ENCODE measurements at regions not wholly inside any gene's neighbourhood (a gene's known extent, or its start where the extent isn't known, plus 50 kb on each side); places are given as distances from the start of the nearest gene placed in this dataset.
A peak's percentile ranks its signal among the peaks of the same experiment; 100 is the strongest.

DNA sequence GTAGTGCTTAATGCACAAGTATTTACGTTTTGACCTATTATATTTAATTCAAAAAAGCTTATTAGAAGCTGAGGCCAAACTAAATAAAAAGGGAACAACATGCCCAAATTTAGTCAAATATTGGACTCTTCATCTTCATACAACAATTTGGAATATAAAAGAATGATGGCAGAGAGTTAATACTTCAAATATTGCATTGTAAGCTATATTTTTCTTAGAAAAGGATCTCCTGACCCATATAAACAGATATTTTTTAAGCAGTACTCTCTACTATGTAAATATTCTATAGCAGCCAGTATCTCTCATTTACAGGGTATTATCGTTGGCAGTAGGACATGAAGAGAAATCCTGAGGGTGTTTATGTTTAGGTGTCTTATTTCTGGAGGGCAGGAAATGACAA, 531.2 kb downstream of the NYAP2 start:
- Histone ChIP-seq H3K4me1 (no peaks in the 10 kb centered on the region), H3K9me3 (no peaks in the 10 kb centered on the region), H3K36me3 (replicated peaks) (no peaks in the 10 kb centered on the region), H3K27me3 (ENCODE audit: low read depth) (no peaks in the 10 kb centered on the region), H3K4me3 (no peak overlapping the region)
- no peak for DNase-seq (ENCODE audit: low spot score in 2 of 2)
- in situ Hi-C loops (cut with MboI; ENCODE audit: low sequenced_read_pairs) = no loop called here

- H3K27me3 ChIP-seq (ENCODE audit: low read depth) = no peaks in the 10 kb centered on the region
- DNase-seq (ENCODE audit: low spot score in 2 of 2) = no peak
- H3K4me1 ChIP-seq = no peaks in the 10 kb centered on the region
- no peak overlapping the region for H3K4me3 ChIP-seq
- in situ Hi-C loops (cut with MboI; ENCODE audit: low sequenced_read_pairs) = no loop called here
- H3K9me3 ChIP-seq = no peaks in the 10 kb centered on the region
- H3K36me3 ChIP-seq (replicated peaks) = no peaks in the 10 kb centered on the region
These were observed 521.2 kb downstream of the NYAP2 start for GRCh38 chr2:225920621-225921220.

DNA sequence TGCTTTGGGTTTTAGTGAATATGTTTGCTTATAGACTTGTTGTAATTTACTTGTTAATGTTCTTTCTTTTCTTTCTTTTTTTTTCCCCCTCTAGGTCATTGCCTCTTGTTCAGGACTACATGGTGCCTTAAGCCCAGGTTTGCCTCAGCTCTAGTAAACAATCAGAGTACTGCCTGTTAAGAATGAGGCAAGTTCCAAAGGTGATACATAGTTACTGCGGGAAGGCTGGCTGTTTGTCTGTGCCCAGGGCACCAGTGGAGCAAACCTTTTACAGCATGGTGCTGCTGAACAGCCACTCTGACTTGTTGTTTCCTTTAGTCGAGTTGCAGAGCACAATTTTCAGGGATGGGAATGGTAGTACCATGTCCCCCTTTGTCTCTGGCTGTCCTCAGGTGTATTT, 517.2 kb downstream of the NYAP2 start:
- DNase-seq (ENCODE audit: low spot score in 2 of 2) = no peak
- H3K36me3 ChIP-seq (replicated peaks) = no peaks in the 10 kb centered on the region
- no peaks in the 10 kb centered on the region for H3K27me3 ChIP-seq (ENCODE audit: low read depth)
- H3K9me3 ChIP-seq = no peaks in the 10 kb centered on the region
- no peaks in the 10 kb centered on the region for H3K4me1 ChIP-seq
- in situ Hi-C loops (cut with MboI; ENCODE audit: low sequenced_read_pairs) = no loop called here
- no peak overlapping the region for H3K4me3 ChIP-seq

DNA sequence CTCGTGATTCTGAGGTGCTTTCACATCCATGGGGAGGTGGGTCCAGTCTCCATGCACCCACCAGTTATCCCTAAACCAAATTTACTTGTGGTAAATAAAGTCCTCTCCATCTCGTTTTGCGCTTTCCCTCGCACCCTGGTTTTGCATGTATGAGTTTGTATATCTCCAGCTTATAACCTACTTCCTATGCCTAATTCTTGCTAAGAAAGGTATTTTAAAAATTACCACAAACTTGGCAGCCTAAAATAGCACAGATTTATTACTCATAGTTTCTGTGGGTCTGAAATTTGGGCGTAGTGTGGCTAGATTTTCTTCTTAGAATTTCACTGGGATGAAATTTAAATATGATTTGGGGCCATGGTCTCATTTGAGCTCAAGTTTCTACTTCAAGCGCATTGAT, 511.5 kb downstream of the NYAP2 start:
- no peak overlapping the region for H3K4me3 ChIP-seq
- no peaks in the 10 kb centered on the region for H3K36me3 ChIP-seq (replicated peaks)
- H3K27me3 ChIP-seq (ENCODE audit: low read depth) = no peaks in the 10 kb centered on the region
- in situ Hi-C loops (cut with MboI; ENCODE audit: low sequenced_read_pairs) = no loop called here
- no peaks in the 10 kb centered on the region for H3K9me3 ChIP-seq
- no peak for DNase-seq (ENCODE audit: low spot score in 2 of 2)
- no peaks in the 10 kb centered on the region for H3K4me1 ChIP-seq

DNA sequence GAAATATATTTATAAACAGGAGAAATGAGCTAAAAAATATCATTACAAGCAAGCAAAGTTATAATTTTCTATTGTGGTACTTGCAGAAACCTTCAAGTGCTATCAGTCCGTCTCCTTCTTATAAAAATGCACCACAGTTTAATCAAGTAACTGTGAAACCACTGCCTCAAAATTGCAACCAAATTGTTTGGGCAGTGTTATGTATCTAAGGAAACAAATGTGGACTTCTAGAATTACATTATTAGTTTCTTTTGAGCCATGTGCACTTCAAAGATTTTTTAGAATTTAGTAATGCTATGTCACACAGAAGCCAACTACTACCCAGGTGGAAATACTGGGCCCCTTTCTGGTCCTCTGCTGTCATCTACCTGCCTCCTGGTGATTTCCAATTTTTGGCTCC, 495.6 kb downstream of the NYAP2 start:
- no peak for DNase-seq (ENCODE audit: low spot score in 2 of 2)
- H3K27me3 ChIP-seq (ENCODE audit: low read depth) = no peaks in the 10 kb centered on the region
- no peaks in the 10 kb centered on the region for H3K36me3 ChIP-seq (replicated peaks)
- H3K9me3 ChIP-seq = no peaks in the 10 kb centered on the region
- no peaks in the 10 kb centered on the region for H3K4me1 ChIP-seq
- H3K4me3 ChIP-seq = no peak overlapping the region
- in situ Hi-C loops (cut with MboI; ENCODE audit: low sequenced_read_pairs) = no loop called here

DNA sequence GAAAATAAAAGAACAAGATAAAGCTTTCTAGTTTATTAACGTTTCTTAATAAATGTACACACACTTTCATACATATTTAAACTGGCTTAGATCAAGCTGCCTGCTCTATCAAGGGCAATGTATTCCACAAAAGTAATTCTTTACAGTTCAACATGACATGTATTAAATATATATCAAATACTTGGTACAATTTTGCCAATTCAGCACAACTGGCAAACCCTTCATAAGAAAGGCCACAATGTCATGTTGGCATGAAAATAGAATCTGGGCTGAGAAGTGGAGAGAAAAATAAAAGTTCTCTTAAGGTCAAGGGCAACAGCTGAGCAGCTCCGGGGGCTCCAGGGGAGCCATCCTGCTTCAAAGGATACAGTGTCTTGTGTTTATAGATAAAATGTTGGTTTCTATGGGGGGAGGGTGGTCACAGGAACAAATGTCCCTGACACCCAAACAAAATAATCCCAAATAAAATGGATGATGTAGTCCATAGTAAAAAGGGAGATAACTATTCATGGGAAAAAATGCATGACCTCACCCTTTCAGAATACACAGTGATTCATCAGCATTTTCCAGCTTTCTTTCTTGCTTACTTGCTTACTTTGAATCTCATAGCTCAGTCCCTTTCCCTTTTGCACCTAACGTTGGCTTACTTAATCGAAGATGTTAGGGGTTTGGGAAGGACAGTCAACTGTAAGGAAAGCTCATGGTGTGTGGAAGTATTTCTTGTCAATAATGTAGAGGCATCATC, 494.9 kb downstream of the NYAP2 start:
- no peaks in the 10 kb centered on the region for H3K9me3 ChIP-seq
- in situ Hi-C loops (cut with MboI; ENCODE audit: low sequenced_read_pairs) = no loop called here
- no peaks in the 10 kb centered on the region for H3K4me1 ChIP-seq
- H3K36me3 ChIP-seq (replicated peaks) = no peaks in the 10 kb centered on the region
- H3K4me3 ChIP-seq = no peak overlapping the region
- H3K27me3 ChIP-seq (ENCODE audit: low read depth) = no peaks in the 10 kb centered on the region
- DNase-seq (ENCODE audit: low spot score in 2 of 2) = no peak

GRCh38 chr2:225893151-225893550, 493.6 kb downstream of the NYAP2 start:
- Histone ChIP-seq H3K4me1 (no peaks in the 10 kb centered on the region), H3K36me3 (replicated peaks) (no peaks in the 10 kb centered on the region), H3K9me3 (no peaks in the 10 kb centered on the region), H3K4me3 (no peak overlapping the region), H3K27me3 (ENCODE audit: low read depth) (no peaks in the 10 kb centered on the region)
- no peak for DNase-seq (ENCODE audit: low spot score in 2 of 2)
- in situ Hi-C loops (cut with MboI; ENCODE audit: low sequenced_read_pairs) = no loop called here

DNA sequence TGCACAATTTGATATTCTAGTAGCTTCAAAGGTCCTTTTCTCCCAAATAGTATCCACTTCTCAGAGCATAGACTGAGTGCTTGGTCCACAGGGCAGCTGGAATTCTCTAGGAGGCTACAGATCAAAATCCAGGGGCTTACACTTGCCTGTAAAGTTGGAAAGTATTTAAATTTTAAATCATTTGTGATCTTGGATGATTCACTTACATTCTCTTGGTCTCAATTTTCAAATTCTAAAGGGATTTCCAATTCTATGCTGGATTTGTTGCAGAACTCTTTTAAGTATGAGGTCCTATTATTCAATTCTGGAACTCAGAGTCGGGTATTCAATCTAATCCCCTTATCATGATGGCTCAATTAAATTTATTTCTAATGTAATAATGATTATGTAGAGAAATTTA, 492.3 kb downstream of the NYAP2 start:
- H3K36me3 ChIP-seq (replicated peaks) = no peaks in the 10 kb centered on the region
- no peak for DNase-seq (ENCODE audit: low spot score in 2 of 2)
- no peaks in the 10 kb centered on the region for H3K27me3 ChIP-seq (ENCODE audit: low read depth)
- H3K4me1 ChIP-seq = no peaks in the 10 kb centered on the region
- H3K4me3 ChIP-seq = no peak overlapping the region
- H3K9me3 ChIP-seq = no peaks in the 10 kb centered on the region
- in situ Hi-C loops (cut with MboI; ENCODE audit: low sequenced_read_pairs) = no loop called here

- Histone ChIP-seq H3K9me3 (no peaks in the 10 kb centered on the region), H3K4me1 (no peaks in the 10 kb centered on the region), H3K36me3 (replicated peaks) (no peaks in the 10 kb centered on the region), H3K4me3 (no peak overlapping the region), H3K27me3 (ENCODE audit: low read depth) (no peaks in the 10 kb centered on the region)
- in situ Hi-C loops (cut with MboI; ENCODE audit: low sequenced_read_pairs) = no loop called here
- DNase-seq (ENCODE audit: low spot score in 2 of 2) = no peak
These were observed 491.5 kb downstream of the NYAP2 start for GRCh38 chr2:225891013-225891412.

DNA sequence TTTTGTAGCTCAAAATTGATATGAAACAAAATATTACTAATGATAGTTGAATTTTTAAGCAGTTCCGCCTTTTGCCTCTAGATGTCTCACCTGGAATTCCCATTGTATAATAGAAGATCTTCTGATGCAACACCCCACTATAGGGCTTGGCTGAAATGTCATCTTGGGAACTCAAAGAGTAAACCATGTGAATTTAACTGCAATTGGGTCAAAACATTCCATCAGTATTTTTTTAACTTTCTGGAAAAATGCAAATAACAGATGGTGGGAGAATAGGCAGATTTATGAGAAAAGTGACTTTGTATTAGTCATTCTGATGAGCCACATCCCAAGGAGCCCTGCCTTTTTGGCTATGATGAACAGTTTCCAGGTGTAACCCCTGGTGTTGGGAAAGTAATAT, 489.9 kb downstream of the NYAP2 start:
- no peaks in the 10 kb centered on the region for H3K9me3 ChIP-seq
- H3K27me3 ChIP-seq (ENCODE audit: low read depth) = no peaks in the 10 kb centered on the region
- no peak overlapping the region for H3K4me3 ChIP-seq
- H3K36me3 ChIP-seq (replicated peaks) = no peaks in the 10 kb centered on the region
- in situ Hi-C loops (cut with MboI; ENCODE audit: low sequenced_read_pairs) = no loop called here
- peak; percentile 11 to 22 for DNase-seq (ENCODE audit: low spot score in 2 of 2)
- H3K4me1 ChIP-seq = no peaks in the 10 kb centered on the region

DNA sequence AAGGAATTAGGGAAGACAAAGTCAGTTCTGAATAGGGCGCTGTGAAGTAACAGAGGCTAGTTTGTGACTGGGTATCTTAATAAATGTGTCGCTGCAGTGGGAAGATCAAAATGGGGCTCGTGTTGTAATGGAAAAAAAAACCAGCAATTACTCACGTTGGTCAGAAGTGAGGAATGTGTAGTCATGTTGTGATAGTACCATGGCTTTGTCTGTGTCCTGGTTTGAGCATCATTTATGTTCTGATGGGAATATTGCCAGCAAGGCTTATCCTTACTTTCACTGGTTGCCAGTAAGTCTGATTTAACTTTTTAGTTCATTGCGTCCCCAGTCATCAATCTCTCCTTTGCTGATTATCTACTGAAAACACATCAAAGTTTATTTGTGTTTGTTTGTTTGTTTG, 467.6 kb downstream of the NYAP2 start:
- DNase-seq (ENCODE audit: low spot score in 2 of 2) = no peak
- in situ Hi-C loops (cut with MboI; ENCODE audit: low sequenced_read_pairs) = no loop called here

DNA sequence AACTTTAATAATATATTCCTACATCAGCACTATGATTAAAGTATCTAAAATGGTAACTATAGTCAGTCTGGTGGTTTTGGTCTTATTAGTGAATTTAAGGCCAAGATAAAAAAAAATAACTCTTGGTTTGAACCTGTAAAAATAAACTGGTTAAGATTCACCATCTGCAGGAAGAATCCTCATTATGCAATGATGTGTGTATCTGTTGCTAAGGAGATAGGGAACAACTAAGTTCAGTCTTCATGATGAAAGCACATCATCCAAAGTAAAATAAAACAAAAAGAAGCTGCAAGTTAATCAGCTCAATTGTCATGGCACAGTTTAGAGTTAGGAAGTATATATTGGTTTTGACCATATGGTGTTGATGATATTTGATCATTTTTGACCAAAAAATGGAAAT, 466.0 kb downstream of the NYAP2 start:
- Histone ChIP-seq H3K36me3 (replicated peaks) (no peaks in the 10 kb centered on the region), H3K9me3 (no peaks in the 10 kb centered on the region), H3K4me1 (no peaks in the 10 kb centered on the region), H3K4me3 (no peak overlapping the region), H3K27me3 (ENCODE audit: low read depth) (no peaks in the 10 kb centered on the region)
- in situ Hi-C loops (cut with MboI; ENCODE audit: low sequenced_read_pairs) = no loop called here
- DNase-seq (ENCODE audit: low spot score in 2 of 2) = no peak

More for the DNA sequence above, 467.6 kb downstream of the NYAP2 start:
- H3K4me1 ChIP-seq = no peaks in the 10 kb centered on the region
- H3K36me3 ChIP-seq (replicated peaks) = no peaks in the 10 kb centered on the region
- H3K4me3 ChIP-seq = no peak overlapping the region
- no peaks in the 10 kb centered on the region for H3K27me3 ChIP-seq (ENCODE audit: low read depth)
- no peaks in the 10 kb centered on the region for H3K9me3 ChIP-seq

- Histone ChIP-seq H3K9me3 (no peaks in the 10 kb centered on the region), H3K4me1 (no peaks in the 10 kb centered on the region), H3K27me3 (ENCODE audit: low read depth) (no peaks in the 10 kb centered on the region), H3K4me3 (no peak overlapping the region), H3K36me3 (replicated peaks) (no peaks in the 10 kb centered on the region)
- DNase-seq (ENCODE audit: low spot score in 2 of 2) = no peak
- in situ Hi-C loops (cut with MboI; ENCODE audit: low sequenced_read_pairs) = no loop called here
These were observed 464.9 kb downstream of the NYAP2 start for GRCh38 chr2:225864394-225864793.

GRCh38 chr2:225842939-225843338, 443.4 kb downstream of the NYAP2 start:
- no peak for DNase-seq (ENCODE audit: low spot score in 2 of 2)
- Histone ChIP-seq H3K4me1 (no peaks in the 10 kb centered on the region), H3K9me3 (no peaks in the 10 kb centered on the region), H3K27me3 (ENCODE audit: low read depth) (no peaks in the 10 kb centered on the region), H3K36me3 (replicated peaks) (no peaks in the 10 kb centered on the region), H3K4me3 (no peak overlapping the region)
- in situ Hi-C loops (cut with MboI; ENCODE audit: low sequenced_read_pairs) = no loop called here

- in situ Hi-C loops (cut with MboI; ENCODE audit: low sequenced_read_pairs) = no loop called here
- no peaks in the 10 kb centered on the region for H3K27me3 ChIP-seq (ENCODE audit: low read depth)
- DNase-seq (ENCODE audit: low spot score in 2 of 2) = no peak
These were observed 441.8 kb downstream of the NYAP2 start for GRCh38 chr2:225841314-225841713.

More at GRCh38 chr2:225841314-225841713, 441.8 kb downstream of the NYAP2 start:
- Histone ChIP-seq H3K4me3 (no peak overlapping the region), H3K9me3 (no peaks in the 10 kb centered on the region), H3K4me1 (no peaks in the 10 kb centered on the region), H3K36me3 (replicated peaks) (no peaks in the 10 kb centered on the region)

All from HAP-1 (cell line).